GM13976 (cell line): ENCODE measurements at regions not wholly inside any gene's neighbourhood (a gene's known extent, or its start where the extent isn't known, plus 50 kb on each side); places are given as distances from the start of the nearest gene placed in this dataset.

ENCODE experiments used
- DNase-seq: peaks from one replicate; pipeline ENCODE4 v3.0.0; 2012; ENCODE audit warnings: low spot score
- in situ Hi-C: fragments of 300-500 bp; cut with MboI; formaldehyde crosslinking; loops from one replicate; pipeline ENCODE4 v1.12.0; 2022; ENCODE audit warnings: low sequenced_read_pairs, mixed read lengths, inconsistent platforms; ENCODE audit not compliant: unreplicated experiment
- TF ChIP-seq, protein P1 (sequence below): IDR thresholded peaks from 2 replicates; pipeline ENCODE4 v1.5.1; 2012; ENCODE audit warnings: borderline replicate concordance, mild to moderate bottlenecking; ENCODE audit not compliant: insufficient read depth; ENCODE audit errors: extremely low read depth, missing control alignments, control extremely low read depth

- in situ Hi-C loops: no loop called here
- DNase-seq: no peak
- TF ChIP-seq, protein P1, sequence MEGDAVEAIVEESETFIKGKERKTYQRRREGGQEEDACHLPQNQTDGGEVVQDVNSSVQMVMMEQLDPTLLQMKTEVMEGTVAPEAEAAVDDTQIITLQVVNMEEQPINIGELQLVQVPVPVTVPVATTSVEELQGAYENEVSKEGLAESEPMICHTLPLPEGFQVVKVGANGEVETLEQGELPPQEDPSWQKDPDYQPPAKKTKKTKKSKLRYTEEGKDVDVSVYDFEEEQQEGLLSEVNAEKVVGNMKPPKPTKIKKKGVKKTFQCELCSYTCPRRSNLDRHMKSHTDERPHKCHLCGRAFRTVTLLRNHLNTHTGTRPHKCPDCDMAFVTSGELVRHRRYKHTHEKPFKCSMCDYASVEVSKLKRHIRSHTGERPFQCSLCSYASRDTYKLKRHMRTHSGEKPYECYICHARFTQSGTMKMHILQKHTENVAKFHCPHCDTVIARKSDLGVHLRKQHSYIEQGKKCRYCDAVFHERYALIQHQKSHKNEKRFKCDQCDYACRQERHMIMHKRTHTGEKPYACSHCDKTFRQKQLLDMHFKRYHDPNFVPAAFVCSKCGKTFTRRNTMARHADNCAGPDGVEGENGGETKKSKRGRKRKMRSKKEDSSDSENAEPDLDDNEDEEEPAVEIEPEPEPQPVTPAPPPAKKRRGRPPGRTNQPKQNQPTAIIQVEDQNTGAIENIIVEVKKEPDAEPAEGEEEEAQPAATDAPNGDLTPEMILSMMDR: no peak
Measured at GRCh38 chr4:171221181-171221580, 592.0 kb upstream of the GALNTL6 start.

GRCh38 chr4:171203425-171203824 lies 609.8 kb upstream of the GALNTL6 start:
- DNase-seq: no peak
- in situ Hi-C loops: no loop called here
- TF ChIP-seq, protein P1: no peak

DNA sequence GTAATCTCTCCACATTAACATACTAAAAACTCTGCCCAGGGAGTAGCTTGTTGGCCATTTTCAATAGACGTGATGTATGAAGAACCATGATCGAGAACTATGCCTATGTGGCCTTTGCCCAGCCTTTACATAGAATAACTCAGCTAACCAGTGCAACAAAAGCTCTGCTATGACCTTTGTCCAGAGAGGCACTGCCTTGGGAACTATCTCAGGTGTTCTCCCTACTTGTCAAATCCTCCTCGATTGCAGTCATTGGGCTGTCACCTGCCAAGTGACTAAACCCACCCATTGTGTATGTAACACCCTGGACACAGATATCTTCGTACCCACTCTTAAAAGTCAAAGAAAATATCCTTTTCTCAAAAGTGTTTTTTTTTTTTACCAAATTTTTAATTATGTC lies 610.3 kb upstream of the GALNTL6 start:
- DNase-seq: no peak
- in situ Hi-C loops: no loop called here
- TF ChIP-seq, protein P1: no peak

- no peak for DNase-seq
- in situ Hi-C loops: no loop called here
- TF ChIP-seq, protein P1: no peak
Measured at GRCh38 chr4:171186700-171187099, 626.5 kb upstream of the GALNTL6 start.

DNA sequence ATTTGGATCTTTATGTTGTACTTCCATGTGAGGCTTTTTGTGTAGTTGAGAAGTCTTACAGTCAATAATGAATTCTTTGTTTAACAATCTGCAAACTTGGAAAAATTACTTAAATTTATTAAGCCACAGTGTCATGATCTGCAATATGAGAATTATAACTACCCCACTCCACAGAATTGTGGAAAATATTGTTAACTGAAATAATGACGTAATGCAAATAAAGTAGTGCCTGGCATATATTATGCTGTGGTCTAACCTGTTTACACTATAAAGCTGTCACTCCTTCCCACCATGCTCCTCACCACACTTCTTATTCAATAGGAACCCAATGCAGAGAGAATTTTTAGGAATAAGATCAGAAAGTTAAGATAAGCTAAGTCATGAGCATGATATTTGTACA lies 632.1 kb upstream of the GALNTL6 start:
- DNase-seq: no peak
- in situ Hi-C loops: no loop called here
- TF ChIP-seq, protein P1: no peak

DNA sequence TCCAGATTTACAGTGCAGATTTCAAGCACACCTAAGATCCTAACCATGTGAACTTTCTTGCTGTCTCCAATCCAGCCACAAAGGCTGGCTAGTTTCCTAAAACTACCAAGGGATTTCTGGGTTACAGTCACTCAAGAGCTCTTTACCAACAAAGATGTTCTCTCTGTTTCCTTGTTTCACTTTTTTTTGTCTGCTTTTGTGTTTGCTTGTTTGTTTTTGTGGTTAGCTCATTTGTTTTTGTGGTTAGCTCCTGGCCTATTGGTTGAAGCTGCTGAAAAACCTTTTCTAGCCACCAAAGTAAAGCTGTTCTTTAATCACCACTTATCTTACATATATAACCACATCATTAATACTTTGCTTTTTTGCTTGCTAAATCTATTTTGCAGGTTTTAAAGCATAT lies 642.5 kb upstream of the GALNTL6 start:
- in situ Hi-C loops: no loop called here
- TF ChIP-seq, protein P1: no peak
- no peak for DNase-seq

DNA sequence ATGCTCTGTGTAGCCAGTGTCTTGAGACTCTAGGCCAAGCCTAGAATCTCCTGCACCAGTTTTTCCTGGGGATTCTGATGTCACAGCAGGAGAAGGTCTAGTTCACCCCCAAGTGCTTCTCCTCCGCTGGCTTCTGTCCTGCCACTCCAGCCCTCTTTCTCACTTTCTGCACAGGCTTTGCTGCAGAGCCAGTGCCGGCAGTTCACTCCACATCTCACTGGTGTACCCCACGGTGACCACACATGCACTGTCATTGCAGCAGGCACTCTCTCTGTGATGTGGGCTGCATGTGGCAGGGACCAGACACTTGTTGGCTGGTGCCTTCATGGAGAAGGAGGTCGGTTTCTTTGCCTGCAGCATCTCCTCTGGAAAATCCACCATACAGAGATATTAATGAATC lies 643.8 kb upstream of the GALNTL6 start:
- DNase-seq: no peak
- in situ Hi-C loops: no loop called here
- TF ChIP-seq, protein P1: no peak
